Activated naive CD4-positive, alpha-beta T cell treated with anti-CD3 and anti-CD28 coated beads, Interleukin-2, amount 50 U/mL, for 72 hours (primary cell): ENCODE measurements at regions not wholly inside any gene's neighbourhood (a gene's known extent, or its start where the extent isn't known, plus 50 kb on each side); places are given as distances from the start of the nearest gene placed in this dataset.

ENCODE experiments used
- ATAC-seq, 2 donors: fragments of 150-1000 bp; cut with Tn5 transposase; 2 replicates each; pipeline ENCODE4 v1.10.0; 2021; ENCODE audit warnings: mild to moderate bottlenecking in 2 of 2, moderate library complexity in 2 of 2
- DNase-seq, 2 donors: peaks; one replicate each; pipeline ENCODE4 v3.0.0; 2021 to 2022; ENCODE audit warnings: low spot score in 2 of 2
- H3K27ac Mint-ChIP-seq, 2 donors: one replicate each; pipeline ENCODE4 v1.8.0; 2022; ENCODE audit warnings: mild to moderate bottlenecking in 2 of 2, mixed read lengths in 2 of 2
- H3K36me3 Mint-ChIP-seq, 2 donors: one replicate each; pipeline ENCODE4 v1.8.0; 2022; ENCODE audit warnings: mixed read lengths in 2 of 2
- H3K9me3 Mint-ChIP-seq, 2 donors: one replicate each; pipeline ENCODE4 v1.8.0; 2022; ENCODE audit warnings: mixed read lengths in 2 of 2

GRCh38 chr2:76429374-76429773, 718.7 kb upstream of the GCFC2 start:
- DNase-seq (no peak), ATAC-seq (no peak)
- Mint-ChIP-seq H3K27ac (no peak overlapping the region), H3K9me3 (peaks cover 14 to 21% of the 10 kb centered on the region in 2 donors), H3K36me3 (peaks cover 0 to 5% of the 10 kb centered on the region in 2 donors)

- H3K9me3 Mint-ChIP-seq: peaks cover 14 to 21% of the 10 kb centered on the region in 2 donors
- no peak for ATAC-seq
- H3K27ac Mint-ChIP-seq: no peak overlapping the region
- DNase-seq: no peak
- peaks cover 0 to 5% of the 10 kb centered on the region in 2 donors for H3K36me3 Mint-ChIP-seq
These were observed 716.7 kb upstream of the GCFC2 start for GRCh38 chr2:76427452-76427851.

- Mint-ChIP-seq H3K27ac (no peak overlapping the region), H3K9me3 (peaks cover 6 to 15% of the 10 kb centered on the region in 2 donors), H3K36me3 (no peaks in the 10 kb centered on the region)
- DNase-seq (no peak), ATAC-seq (no peak)
These were observed 705.1 kb upstream of the GCFC2 start for GRCh38 chr2:76415821-76416220.

- H3K9me3 Mint-ChIP-seq: peaks cover 11 to 18% of the 10 kb centered on the region in 2 donors
- peaks cover 0 to 4% of the 10 kb centered on the region in 2 donors for H3K36me3 Mint-ChIP-seq
- no peak overlapping the region for H3K27ac Mint-ChIP-seq
- DNase-seq (no peak), ATAC-seq (no peak)
These were observed 702.7 kb upstream of the GCFC2 start for GRCh38 chr2:76413436-76413835.

GRCh38 chr2:76406134-76406855, 695.6 kb upstream of the GCFC2 start:
- Mint-ChIP-seq H3K9me3 (peaks cover 11 to 19% of the 10 kb centered on the region in 2 donors), H3K27ac (no peak overlapping the region), H3K36me3 (peaks cover 4 to 6% of the 10 kb centered on the region in 2 donors)
- no peak for DNase-seq
- ATAC-seq: no peak

- H3K27ac Mint-ChIP-seq: no peak overlapping the region
- no peak for ATAC-seq
- H3K9me3 Mint-ChIP-seq: peaks cover 4 to 16% of the 10 kb centered on the region in 2 donors
- DNase-seq: no peak
- no peaks in the 10 kb centered on the region for H3K36me3 Mint-ChIP-seq
These were observed 682.6 kb upstream of the GCFC2 start for GRCh38 chr2:76393356-76393755.

GRCh38 chr2:76391678-76392077, 681.0 kb upstream of the GCFC2 start:
- peaks cover 4 to 10% of the 10 kb centered on the region in 2 donors for H3K9me3 Mint-ChIP-seq
- ATAC-seq (no peak), DNase-seq (no peak)
- no peak overlapping the region for H3K27ac Mint-ChIP-seq
- H3K36me3 Mint-ChIP-seq: no peaks in the 10 kb centered on the region

GRCh38 chr2:76387294-76387693, 676.6 kb upstream of the GCFC2 start:
- Mint-ChIP-seq H3K9me3 (peaks cover 5 to 7% of the 10 kb centered on the region in 2 donors), H3K27ac (no peak overlapping the region), H3K36me3 (no peaks in the 10 kb centered on the region)
- ATAC-seq (no peak), DNase-seq (no peak)

- no peaks in the 10 kb centered on the region for H3K36me3 Mint-ChIP-seq
- no peak overlapping the region for H3K27ac Mint-ChIP-seq
- H3K9me3 Mint-ChIP-seq: peaks cover 5% of the 10 kb centered on the region in 2 donors
- ATAC-seq (no peak), DNase-seq (no peak)
These were observed 675.2 kb upstream of the GCFC2 start for GRCh38 chr2:76385943-76386342.

GRCh38 chr2:76381624-76382023, 670.9 kb upstream of the GCFC2 start:
- DNase-seq: no peak
- no peak for ATAC-seq
- no peak overlapping the region for H3K27ac Mint-ChIP-seq
- H3K9me3 Mint-ChIP-seq: peaks cover 18 to 21% of the 10 kb centered on the region in 2 donors
- H3K36me3 Mint-ChIP-seq: no peaks in the 10 kb centered on the region

- H3K9me3 Mint-ChIP-seq: peaks cover 12 to 16% of the 10 kb centered on the region in 2 donors
- DNase-seq (no peak), ATAC-seq (no peak)
- no peak overlapping the region for H3K27ac Mint-ChIP-seq
- no peaks in the 10 kb centered on the region for H3K36me3 Mint-ChIP-seq
These were observed 667.4 kb upstream of the GCFC2 start for GRCh38 chr2:76378140-76378539.

GRCh38 chr2:76341439-76341838, 630.7 kb upstream of the GCFC2 start:
- H3K9me3 Mint-ChIP-seq: peaks cover 13 to 24% of the 10 kb centered on the region in 2 donors

GRCh38 chr2:76332871-76333270, 622.2 kb upstream of the GCFC2 start:
- Mint-ChIP-seq H3K36me3 (no peaks in the 10 kb centered on the region), H3K27ac (no peak overlapping the region), H3K9me3 (peaks cover 28 to 30% of the 10 kb centered on the region in 2 donors)
- DNase-seq (no peak), ATAC-seq (no peak)

More at GRCh38 chr2:76341439-76341838, 630.7 kb upstream of the GCFC2 start:
- ATAC-seq: no peak
- no peaks in the 10 kb centered on the region for H3K36me3 Mint-ChIP-seq
- no peak for DNase-seq
- no peak overlapping the region for H3K27ac Mint-ChIP-seq

- ATAC-seq: no peak
- DNase-seq: no peak
- Mint-ChIP-seq H3K36me3 (no peaks in the 10 kb centered on the region), H3K27ac (no peak overlapping the region), H3K9me3 (peaks cover 23 to 28% of the 10 kb centered on the region in 2 donors)
These were observed 620.1 kb upstream of the GCFC2 start for GRCh38 chr2:76330865-76331264.

GRCh38 chr2:76326636-76327035, 615.9 kb upstream of the GCFC2 start:
- H3K27ac Mint-ChIP-seq: no peak overlapping the region
- no peak for DNase-seq
- no peak for ATAC-seq
- H3K9me3 Mint-ChIP-seq: peaks cover 10 to 23% of the 10 kb centered on the region in 2 donors
- no peaks in the 10 kb centered on the region for H3K36me3 Mint-ChIP-seq

- ATAC-seq (no peak), DNase-seq (no peak)
- no peaks in the 10 kb centered on the region for H3K36me3 Mint-ChIP-seq
- no peak overlapping the region for H3K27ac Mint-ChIP-seq
- peaks cover 11 to 21% of the 10 kb centered on the region in 2 donors for H3K9me3 Mint-ChIP-seq
These were observed 612.7 kb upstream of the GCFC2 start for GRCh38 chr2:76323381-76323780.

- Mint-ChIP-seq H3K36me3 (no peaks in the 10 kb centered on the region), H3K9me3 (peaks cover 17 to 22% of the 10 kb centered on the region in 2 donors), H3K27ac (no peak overlapping the region)
- no peak for DNase-seq
- ATAC-seq: no peak
These were observed 610.0 kb upstream of the GCFC2 start for GRCh38 chr2:76320716-76321115.

- DNase-seq: no peak
- Mint-ChIP-seq H3K27ac (no peak overlapping the region), H3K9me3 (peaks cover 17 to 27% of the 10 kb centered on the region in 2 donors), H3K36me3 (no peaks in the 10 kb centered on the region)
- no peak for ATAC-seq
These were observed 608.2 kb upstream of the GCFC2 start for GRCh38 chr2:76318848-76319360.
